A673 (cell line): ENCODE measurements at regions not wholly inside any gene's neighbourhood (a gene's known extent, or its start where the extent isn't known, plus 50 kb on each side); places are given as distances from the start of the nearest gene placed in this dataset.

Source experiments
- CTCF ChIP-seq: fragments of 300-800, 200-600 bp; sonication (generic); conservative IDR thresholded peaks from 2 replicates; pipeline ENCODE4 v1.5.1; 2017; ENCODE audit warnings: low read depth, mild to moderate bottlenecking, antibody characterized with exemption, low read length, moderate library complexity, mixed read lengths
- EZH2 ChIP-seq: fragments of 200-600 bp; sonication (generic); IDR thresholded peaks from 2 replicates; pipeline ENCODE4 v1.6.1; 2017; ENCODE audit warnings: borderline replicate concordance, low read depth, mild to moderate bottlenecking, mixed read lengths, antibody characterized with exemption, low read length; ENCODE audit not compliant: poor library complexity, severe bottlenecking

- TF ChIP-seq CTCF = no peak
- no peak for TF ChIP-seq EZH2
Measured at GRCh38 chr11:127994736-127995135, 592.6 kb downstream of the ETS1 start.
